K562 (cell line): ENCODE measurements at regions not wholly inside any gene's neighbourhood (a gene's known extent, or its start where the extent isn't known, plus 50 kb on each side); places are given as distances from the start of the nearest gene placed in this dataset.

Source experiments
- ATAC-seq: fragments of 200-7000 bp; cut with Tn5 transposase; 3 replicates; pipeline ENCODE4 v1.9.1; 2020; ENCODE audit warnings: moderate library complexity
- BruUV-seq: library from RNA; stranded (reverse); fragments of 400-500 nt; replicated peaks from 2 replicates; lab custom pipeline; 2021; lab: Mats Ljungman, UMichigan
- CTCF ChIA-PET: fragments of 300-600 bp; formaldehyde crosslinking; extraction: SDS; loops from one replicate; lab custom pipeline; 2021; ENCODE audit warnings: low intra/inter-chr PET ratio; lab: Yijun Ruan, JAX
- POLR2A ChIA-PET: fragments of 300-600, 350-650 bp; sonication (Branson Sonifier 250); formaldehyde crosslinking; extraction: SDS; loops from one replicate; lab custom pipeline; 2021; ENCODE audit warnings: antibody characterized with exemption, inconsistent platforms; lab: Yijun Ruan, JAX
- DNase-seq, 4 experiments: peaks; one replicate each; pipeline versions ENCODE4 v3.0.0 to v3.0.0-alpha.2; 2011 to 2018; ENCODE audit warnings: low spot score in 3 of 4, mixed read lengths in 3 of 4; ENCODE audit errors: extremely low read depth in 1 of 4
- FAIRE-seq: peaks from 2 replicates; lab custom pipeline; 2011; peaks lifted over from hg19 to GRCh38; lab: Jason Lieb, UNC
- H2AFZ ChIP-seq: 2 replicates; pipeline ENCODE4 v1.6.0; 2011; ENCODE audit warnings: low read depth, low read length, control low read depth, inconsistent platforms
- H3K27ac ChIP-seq: fragments of 200-600 bp; 3 replicates; pipeline ENCODE4 v1.8.0; 2011; ENCODE audit warnings: low read depth, mild to moderate bottlenecking, control low read depth, inconsistent platforms, low read length, moderate library complexity, mixed read lengths; ENCODE audit errors: extremely low read depth
- H3K27me3 ChIP-seq, 2 experiments: fragments of 300-600 bp in 1 of 2; 2 replicates in 1 of 2; 3 replicates in 1 of 2; pipeline versions ENCODE4 v1.6.0 to v1.8.0; 2011; ENCODE audit warnings: inconsistent platforms in 2 of 2, low read length in 2 of 2, mild to moderate bottlenecking in 1 of 2, mixed read lengths in 1 of 2, moderate library complexity in 1 of 2; ENCODE audit not compliant: control insufficient read depth in 2 of 2, insufficient read depth in 2 of 2
- H3K36me3 ChIP-seq: fragments of 300-600 bp; 3 replicates; pipeline ENCODE4 v1.8.0; 2011; ENCODE audit warnings: mild to moderate bottlenecking, low read length, inconsistent platforms; ENCODE audit not compliant: control insufficient read depth, insufficient read depth
- H3K4me1 ChIP-seq, 2 experiments: fragments of 200-600 bp in 1 of 2; replicated peaks in 1 of 2; 2 replicates in 1 of 2; 3 replicates in 1 of 2; pipeline versions ENCODE4 v1.5.1 to v1.8.0; 2011; ENCODE audit warnings: inconsistent platforms in 2 of 2, low read length in 2 of 2, mild to moderate bottlenecking in 1 of 2, mixed read lengths in 1 of 2, moderate library complexity in 1 of 2; ENCODE audit not compliant: control insufficient read depth in 2 of 2, insufficient read depth in 2 of 2
- H3K4me2 ChIP-seq: 2 replicates; pipeline ENCODE4 v1.6.1; 2011; ENCODE audit warnings: low read length, control low read depth, inconsistent platforms, mixed read lengths; ENCODE audit not compliant: insufficient read depth
- H3K4me3 ChIP-seq: fragments of 200-600 bp; sonication (generic), shearing (Covaris generic); 2 replicates; pipeline ENCODE4 v1.5.1; 2016; ENCODE audit warnings: control low read depth, inconsistent platforms
- H3K79me2 ChIP-seq: fragments of 200-600 bp; 3 replicates; pipeline ENCODE4 v1.8.0; 2011; ENCODE audit warnings: low read length, inconsistent platforms; ENCODE audit not compliant: control insufficient read depth, insufficient read depth
- H3K9ac ChIP-seq, 2 experiments: 2 replicates each; pipeline versions ENCODE4 v1.6.0 to v1.6.1; 2011; ENCODE audit warnings: low read depth in 2 of 2, low read length in 2 of 2, control low read depth in 1 of 2, inconsistent platforms in 1 of 2, mild to moderate bottlenecking in 1 of 2, mixed read lengths in 1 of 2; ENCODE audit not compliant: insufficient read depth in 1 of 2
- H3K9me1 ChIP-seq: one replicate; pipeline ENCODE4 v1.6.0; 2011; ENCODE audit warnings: inconsistent platforms, mild to moderate bottlenecking, low read length, moderate library complexity; ENCODE audit not compliant: control insufficient read depth, insufficient read depth
- H3K9me3 ChIP-seq: replicated peaks from 2 replicates; pipeline ENCODE4 v1.5.1; 2011; ENCODE audit warnings: low read depth, low read length, inconsistent platforms; ENCODE audit not compliant: control insufficient read depth, insufficient read depth
- H4K20me1 ChIP-seq: replicated peaks from 2 replicates; pipeline ENCODE4 v1.6.1; 2011; ENCODE audit warnings: low read length, inconsistent platforms, mixed read lengths; ENCODE audit not compliant: control insufficient read depth, insufficient read depth
- ARNT ChIP-seq, 2 experiments: fragments of 450-650 bp; IDR thresholded peaks; 2 replicates each; pipeline ENCODE4 v1.6.1; 2016; ENCODE audit warnings: mild to moderate bottlenecking in 1 of 2
- FOXA3 ChIP-seq, 2 experiments: fragments of 450-650 bp in 1 of 2; sonication (generic) in 1 of 2; formaldehyde crosslinking; IDR thresholded peaks in 1 of 2; conservative IDR thresholded peaks in 1 of 2; 2 replicates each; pipeline versions ENCODE4 v1.4.0 to v1.8.0; 2020 to 2022; ENCODE audit warnings: mild to moderate bottlenecking in 2 of 2, missing genetic modification reagents in 1 of 2
- FOXM1 ChIP-seq, 2 experiments: fragments of 450-650 bp in 1 of 2; sonication (generic) in 1 of 2; formaldehyde crosslinking in 1 of 2; IDR thresholded peaks; 2 replicates each; pipeline versions ENCODE4 v1.6.1 to v1.9.0; 2017 to 2022; ENCODE audit warnings: low read depth in 2 of 2, mild to moderate bottlenecking in 2 of 2, missing genetic modification reagents in 1 of 2, moderate library complexity in 1 of 2
- NUFIP1 ChIP-seq: fragments of 450-650 bp; IDR thresholded peaks from 2 replicates; pipeline ENCODE4 v1.6.1; 2018; ENCODE audit not compliant: partially characterized antibody
- RAD51 ChIP-seq: fragments of 450-650 bp; IDR thresholded peaks from 2 replicates; pipeline ENCODE4 v1.7.1; 2016; ENCODE audit warnings: low read depth, mild to moderate bottlenecking, borderline replicate concordance
- SETDB1 ChIP-seq: IDR thresholded peaks from one replicate; pipeline ENCODE4 v1.6.1; 2012; ENCODE audit warnings: low read length, control low read depth, inconsistent platforms
- SMAD4 ChIP-seq: fragments of 250-450 bp; sonication (Bioruptor Pico); conservative IDR thresholded peaks from 2 replicates; pipeline ENCODE4 v1.8.0; 2021; ENCODE audit warnings: inconsistent platforms, mild to moderate bottlenecking, moderate library complexity
- ZBTB17 ChIP-seq: fragments of 450-650 bp; formaldehyde crosslinking; IDR thresholded peaks from 2 replicates; pipeline ENCODE4 v1.4.0; 2020; ENCODE audit warnings: mild to moderate bottlenecking
- ZNF197 ChIP-seq: fragments of 200-800 bp; sonication (Bioruptor generic); IDR thresholded peaks from 2 replicates; pipeline ENCODE4 v1.6.1; 2016; ENCODE audit warnings: low read depth, missing genetic modification characterization, missing compliant biosample characterization
- ZNF354B ChIP-seq: fragments of 250-450 bp; sonication (Bioruptor Pico); IDR thresholded peaks from 2 replicates; pipeline ENCODE4 v1.4.0; 2020
- ZNF41 ChIP-seq: fragments of 250-450 bp; sonication (Bioruptor Pico); conservative IDR thresholded peaks from 2 replicates; pipeline ENCODE4 v1.4.0; 2020; ENCODE audit warnings: mild to moderate bottlenecking
- in situ Hi-C: fragments of 300-500 bp; cut with MboI; formaldehyde crosslinking; loops from 4 replicates; pipeline ENCODE4 v1.15.0; 2018; ENCODE audit warnings: inconsistent platforms, mixed read lengths
- intact Hi-C: fragments of 100-400 bp; cut with micrococcal nuclease; formaldehyde crosslinking; loops from 2 replicates; pipeline ENCODE4 v1.14.2; 2022
- TF ChIP-seq, protein P1 (sequence below): conservative IDR thresholded peaks from 2 replicates; pipeline ENCODE4 v1.6.1; 2011; ENCODE audit warnings: low read depth, mild to moderate bottlenecking, low read length; ENCODE audit not compliant: control insufficient read depth
- TF ChIP-seq, protein P2 (sequence below): IDR thresholded peaks from 2 replicates; pipeline ENCODE4 v1.6.1; 2016; ENCODE audit warnings: missing genetic modification characterization, missing compliant biosample characterization
- TF ChIP-seq, protein P3 (sequence below), 2 experiments: fragments of 150-350 bp in 1 of 2; IDR thresholded peaks; 2 replicates each; pipeline ENCODE4 v1.6.1; 2012 to 2016; ENCODE audit warnings: low read depth in 2 of 2, low read length in 2 of 2, mild to moderate bottlenecking in 1 of 2, moderate library complexity in 1 of 2

DNA sequence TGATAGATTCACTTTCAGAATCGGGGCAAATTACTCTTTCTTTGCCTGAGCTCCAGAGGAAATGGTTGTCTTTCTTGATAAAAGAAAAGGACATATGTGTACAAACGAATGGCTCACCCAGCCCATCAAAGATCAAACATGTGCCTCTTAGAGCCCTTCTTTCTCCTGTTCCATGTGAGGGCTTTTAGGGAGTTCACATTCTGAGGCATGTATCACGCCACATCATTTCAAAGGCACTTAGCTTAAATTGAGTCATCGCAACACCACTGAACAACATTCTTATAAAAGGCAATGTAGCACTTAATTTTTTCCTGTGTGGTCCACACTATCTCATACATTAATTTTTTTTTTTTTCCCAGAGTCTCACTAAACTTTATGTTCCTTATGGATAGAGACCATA lies 521.0 kb downstream of the SUCLA2 start (continued):
- TF ChIP-seq ZNF354B (CRISPR knock-in tag) (no peak), ZBTB17 (CRISPR knock-in tag) (no peak), NUFIP1 (no peak), FOXA3 (CRISPR knock-in tag; conservative IDR thresholded peaks at IDR 0.05 in 1 of 2, IDR thresholded peaks at IDR 0.05 in 1 of 2) (no peak), RAD51 (no peak), ZNF41 (CRISPR knock-in tag) (no peak)
- TF ChIP-seq, protein P1, sequence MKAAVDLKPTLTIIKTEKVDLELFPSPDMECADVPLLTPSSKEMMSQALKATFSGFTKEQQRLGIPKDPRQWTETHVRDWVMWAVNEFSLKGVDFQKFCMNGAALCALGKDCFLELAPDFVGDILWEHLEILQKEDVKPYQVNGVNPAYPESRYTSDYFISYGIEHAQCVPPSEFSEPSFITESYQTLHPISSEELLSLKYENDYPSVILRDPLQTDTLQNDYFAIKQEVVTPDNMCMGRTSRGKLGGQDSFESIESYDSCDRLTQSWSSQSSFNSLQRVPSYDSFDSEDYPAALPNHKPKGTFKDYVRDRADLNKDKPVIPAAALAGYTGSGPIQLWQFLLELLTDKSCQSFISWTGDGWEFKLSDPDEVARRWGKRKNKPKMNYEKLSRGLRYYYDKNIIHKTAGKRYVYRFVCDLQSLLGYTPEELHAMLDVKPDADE = no peak

DNA sequence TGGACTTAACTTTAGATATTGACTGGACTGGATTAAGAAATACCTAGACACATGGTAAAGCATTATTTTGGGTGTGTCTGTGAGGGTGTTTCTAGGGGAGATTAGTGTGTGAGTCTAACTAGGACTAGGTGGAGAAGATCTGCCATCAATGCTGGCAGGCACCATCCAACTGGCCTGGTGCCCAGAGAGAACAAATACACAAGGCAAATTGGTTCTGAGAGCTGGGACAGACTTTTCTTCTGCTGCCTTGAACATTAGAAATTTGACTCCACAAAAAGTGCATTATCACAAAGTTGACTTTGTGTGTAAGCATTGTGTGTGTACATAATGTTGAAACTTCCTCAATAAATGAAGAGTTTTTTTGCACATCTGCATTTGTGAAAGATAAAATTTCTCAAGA lies 522.1 kb downstream of the SUCLA2 start:
- no peaks in the 10 kb centered on the region for H3K36me3 ChIP-seq
- no peaks in the 10 kb centered on the region for H3K9me1 ChIP-seq
- DNase-seq = no peak
- intact Hi-C loops = no loop called here
- no peak overlapping the region for H3K4me2 ChIP-seq
- no peak overlapping the region for H3K9ac ChIP-seq
- no peak for ATAC-seq
- H4K20me1 ChIP-seq = no peaks in the 10 kb centered on the region
- H3K27ac ChIP-seq = no peak overlapping the region
- H2AFZ ChIP-seq = no peak overlapping the region
- FAIRE-seq = no peak
- H3K4me1 ChIP-seq = no peaks in the 10 kb centered on the region
- TF ChIP-seq ZNF197 (CRISPR knock-in tag) (no peak), FOXM1 (IDR thresholded peaks at IDR 0.05; ENCODE audit: low read depth) (no peak), FOXM1 (CRISPR knock-in tag; IDR thresholded peaks at IDR 0.05; ENCODE audit: low read depth) (no peak), SMAD4 (no peak), ARNT (IDR thresholded peaks at IDR 0.05) (no peak), SETDB1 (no peak), ZNF354B (CRISPR knock-in tag) (no peak)
- TF ChIP-seq, protein P2, sequence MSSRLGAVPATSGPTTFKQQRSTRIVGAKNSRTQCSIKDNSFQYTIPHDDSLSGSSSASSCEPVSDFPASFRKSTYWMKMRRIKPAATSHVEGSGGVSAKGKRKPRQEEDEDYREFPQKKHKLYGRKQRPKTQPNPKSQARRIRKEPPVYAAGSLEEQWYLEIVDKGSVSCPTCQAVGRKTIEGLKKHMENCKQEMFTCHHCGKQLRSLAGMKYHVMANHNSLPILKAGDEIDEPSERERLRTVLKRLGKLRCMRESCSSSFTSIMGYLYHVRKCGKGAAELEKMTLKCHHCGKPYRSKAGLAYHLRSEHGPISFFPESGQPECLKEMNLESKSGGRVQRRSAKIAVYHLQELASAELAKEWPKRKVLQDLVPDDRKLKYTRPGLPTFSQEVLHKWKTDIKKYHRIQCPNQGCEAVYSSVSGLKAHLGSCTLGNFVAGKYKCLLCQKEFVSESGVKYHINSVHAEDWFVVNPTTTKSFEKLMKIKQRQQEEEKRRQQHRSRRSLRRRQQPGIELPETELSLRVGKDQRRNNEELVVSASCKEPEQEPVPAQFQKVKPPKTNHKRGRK (tag) = no peak
- TF ChIP-seq, protein P3, sequence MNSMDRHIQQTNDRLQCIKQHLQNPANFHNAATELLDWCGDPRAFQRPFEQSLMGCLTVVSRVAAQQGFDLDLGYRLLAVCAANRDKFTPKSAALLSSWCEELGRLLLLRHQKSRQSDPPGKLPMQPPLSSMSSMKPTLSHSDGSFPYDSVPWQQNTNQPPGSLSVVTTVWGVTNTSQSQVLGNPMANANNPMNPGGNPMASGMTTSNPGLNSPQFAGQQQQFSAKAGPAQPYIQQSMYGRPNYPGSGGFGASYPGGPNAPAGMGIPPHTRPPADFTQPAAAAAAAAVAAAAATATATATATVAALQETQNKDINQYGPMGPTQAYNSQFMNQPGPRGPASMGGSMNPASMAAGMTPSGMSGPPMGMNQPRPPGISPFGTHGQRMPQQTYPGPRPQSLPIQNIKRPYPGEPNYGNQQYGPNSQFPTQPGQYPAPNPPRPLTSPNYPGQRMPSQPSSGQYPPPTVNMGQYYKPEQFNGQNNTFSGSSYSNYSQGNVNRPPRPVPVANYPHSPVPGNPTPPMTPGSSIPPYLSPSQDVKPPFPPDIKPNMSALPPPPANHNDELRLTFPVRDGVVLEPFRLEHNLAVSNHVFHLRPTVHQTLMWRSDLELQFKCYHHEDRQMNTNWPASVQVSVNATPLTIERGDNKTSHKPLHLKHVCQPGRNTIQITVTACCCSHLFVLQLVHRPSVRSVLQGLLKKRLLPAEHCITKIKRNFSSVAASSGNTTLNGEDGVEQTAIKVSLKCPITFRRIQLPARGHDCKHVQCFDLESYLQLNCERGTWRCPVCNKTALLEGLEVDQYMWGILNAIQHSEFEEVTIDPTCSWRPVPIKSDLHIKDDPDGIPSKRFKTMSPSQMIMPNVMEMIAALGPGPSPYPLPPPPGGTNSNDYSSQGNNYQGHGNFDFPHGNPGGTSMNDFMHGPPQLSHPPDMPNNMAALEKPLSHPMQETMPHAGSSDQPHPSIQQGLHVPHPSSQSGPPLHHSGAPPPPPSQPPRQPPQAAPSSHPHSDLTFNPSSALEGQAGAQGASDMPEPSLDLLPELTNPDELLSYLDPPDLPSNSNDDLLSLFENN (IDR thresholded peaks at IDR 0.05; ENCODE audit: low read depth in 2 of 2, low read length in 2 of 2) = no peak
- no TSS peak for BruUV-seq
- H3K4me3 ChIP-seq = no peak overlapping the region
- in situ Hi-C loops = no loop called here
- H3K27me3 ChIP-seq = no peaks in the 10 kb centered on the region
- H3K9me3 ChIP-seq = no peaks in the 10 kb centered on the region
- H3K79me2 ChIP-seq = no peaks in the 10 kb centered on the region
- ChIA-PET CTCF (no interaction called here), POLR2A (no interaction called here)
